ENCODE measurements at regions not wholly inside any gene's neighbourhood (a gene's known extent, or its start where the extent isn't known, plus 50 kb on each side); places are given as distances from the start of the nearest gene placed in this dataset.

DNA sequence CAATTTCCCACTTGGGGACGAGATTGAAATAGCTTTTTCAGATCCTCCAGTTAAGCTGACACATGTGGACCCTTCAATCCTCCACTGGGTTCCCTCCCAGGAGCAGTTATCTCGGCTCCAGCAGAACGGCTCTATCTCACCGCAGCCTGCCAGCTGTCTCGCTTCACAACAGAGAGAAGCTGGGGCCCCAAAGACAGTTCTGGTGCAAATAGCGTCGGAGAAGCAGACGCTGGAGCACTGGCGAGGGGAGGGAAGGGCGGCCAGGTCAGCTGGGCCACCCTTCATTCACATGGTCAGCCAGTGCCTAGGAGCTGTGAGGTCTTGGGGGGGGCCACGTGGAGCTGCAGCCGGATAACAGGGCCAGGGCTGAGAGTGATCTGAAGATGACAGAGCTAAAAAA, 141.3 kb upstream of the SDK2 start:
- no peak for DNase-seq (ENCODE audit: low spot score)

DNA sequence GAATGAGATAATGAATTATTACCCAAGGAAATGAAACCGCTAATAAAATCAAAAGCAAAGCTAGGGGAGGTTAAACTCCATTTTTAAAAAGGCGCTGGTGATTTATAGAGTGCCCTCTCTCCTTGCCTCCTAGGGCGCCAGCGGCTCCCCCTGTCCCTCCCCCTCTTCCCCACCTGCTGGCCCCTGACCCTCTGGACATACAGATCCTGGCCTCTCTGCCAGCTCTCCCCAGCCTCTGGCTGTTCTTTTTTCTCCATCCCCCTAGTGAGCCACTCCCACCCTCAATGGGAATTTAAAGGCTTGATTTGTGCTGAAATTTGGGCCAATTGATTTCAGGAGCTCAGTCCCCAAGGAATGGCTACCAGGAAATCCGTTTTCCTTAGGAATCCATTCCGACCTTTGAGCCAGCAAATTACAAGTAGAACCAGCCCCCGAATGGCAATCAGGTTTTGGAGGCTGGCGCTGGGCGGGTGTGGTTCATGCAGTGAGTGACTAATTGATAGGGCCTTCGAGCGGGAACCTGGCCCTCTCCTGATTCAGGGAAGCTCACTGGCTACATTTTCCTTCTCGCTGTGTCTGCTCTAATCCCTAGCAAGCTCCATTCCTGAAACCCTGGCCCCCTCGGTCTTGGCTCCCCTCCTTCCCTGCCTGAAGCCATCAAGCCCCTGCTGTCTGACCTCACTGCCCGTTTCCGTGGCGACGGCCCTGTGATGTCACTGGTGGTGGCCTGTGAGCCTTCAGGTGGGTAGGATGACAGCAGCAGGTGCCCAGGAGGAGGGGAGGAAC, 141.9 kb upstream of the SDK2 start:
- no peak for DNase-seq (ENCODE audit: low spot score)

DNA sequence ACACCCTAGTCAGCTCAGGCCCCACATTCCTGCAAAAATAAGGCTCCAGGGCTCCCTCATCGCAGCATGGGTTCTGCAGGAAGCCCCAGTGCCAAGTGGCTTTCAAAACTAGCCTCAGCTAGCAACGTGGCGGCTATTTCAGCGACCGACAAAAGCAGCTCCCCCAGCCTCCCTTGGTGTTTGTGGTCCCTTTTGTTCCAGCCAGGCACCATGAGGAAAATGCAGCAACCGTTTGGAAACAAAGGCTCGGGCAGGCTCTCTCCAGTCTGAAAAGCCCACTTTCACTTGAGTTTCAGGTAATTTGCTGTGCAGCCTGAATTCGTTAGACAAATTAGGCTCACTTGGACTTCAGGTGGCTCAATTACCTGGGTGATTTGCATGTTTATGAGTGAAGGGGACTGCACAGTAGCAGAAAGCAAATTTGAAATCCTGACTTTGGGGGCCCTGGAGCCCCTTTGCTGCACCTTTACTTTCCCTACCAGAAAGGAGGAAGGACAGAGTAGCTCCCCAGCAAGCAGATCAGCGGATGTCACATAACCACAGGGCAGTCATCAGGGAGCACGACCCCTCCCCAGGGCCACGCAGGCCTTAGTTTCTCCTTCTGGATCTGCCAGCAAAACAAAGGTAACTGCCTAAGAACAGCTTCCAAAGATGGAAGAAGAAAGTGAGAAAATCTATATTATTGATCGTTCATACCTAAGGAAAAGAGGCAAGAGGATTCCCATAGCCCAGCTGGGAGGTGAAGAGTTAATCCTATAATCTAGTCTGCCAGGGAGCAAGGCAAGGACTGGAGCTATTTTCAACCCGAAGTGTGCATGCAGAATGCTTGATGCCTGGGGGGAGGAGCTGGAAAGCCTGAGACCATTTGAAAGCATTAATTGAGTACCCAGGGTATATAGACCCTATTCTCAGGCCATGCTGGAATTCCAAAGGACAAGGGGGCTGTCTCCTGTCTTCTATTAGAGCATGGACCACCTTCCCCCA, 143.1 kb upstream of the SDK2 start:
- no peak for DNase-seq (ENCODE audit: low spot score)

DNA sequence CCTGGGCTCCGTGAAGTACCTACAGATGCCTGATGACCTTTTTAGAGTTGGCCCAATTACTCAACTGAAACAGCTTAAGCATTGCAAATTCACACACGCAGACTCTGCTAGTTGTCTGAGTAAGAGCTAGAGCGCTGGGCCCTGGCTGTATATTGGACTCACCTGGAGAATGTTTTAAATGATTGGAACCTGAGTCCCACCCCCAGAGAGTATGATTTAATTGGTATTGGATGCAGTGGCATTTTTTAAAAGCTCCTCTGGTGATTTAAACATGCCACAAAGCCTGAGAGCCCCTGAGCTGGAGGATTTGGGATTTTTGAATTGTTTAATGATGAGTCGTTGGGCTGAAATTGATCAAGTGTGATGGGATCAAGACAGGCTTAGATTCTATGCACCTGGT, 143.9 kb upstream of the SDK2 start:
- DNase-seq (ENCODE audit: low spot score) = no peak

DNA sequence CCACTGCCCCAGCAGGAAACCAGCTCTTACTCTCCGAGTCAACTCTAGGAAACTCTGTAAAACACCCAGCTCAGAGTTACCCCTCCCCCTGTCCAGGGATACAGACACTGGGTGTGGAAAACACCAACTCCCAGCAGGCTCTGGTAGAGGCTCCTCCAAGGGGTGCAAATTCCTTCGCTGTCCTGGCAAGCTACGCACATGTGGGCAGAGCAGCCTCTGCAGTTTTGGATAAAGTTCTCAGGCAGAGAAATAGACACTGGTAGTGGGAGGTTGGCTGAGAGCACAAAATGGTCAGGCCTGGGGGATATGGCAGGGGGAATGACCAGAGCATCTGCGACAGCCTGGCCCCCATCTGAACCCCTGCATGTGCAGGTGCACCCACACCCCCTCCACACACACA, 146.9 kb upstream of the SDK2 start:
- DNase-seq (ENCODE audit: low spot score) = no peak

DNA sequence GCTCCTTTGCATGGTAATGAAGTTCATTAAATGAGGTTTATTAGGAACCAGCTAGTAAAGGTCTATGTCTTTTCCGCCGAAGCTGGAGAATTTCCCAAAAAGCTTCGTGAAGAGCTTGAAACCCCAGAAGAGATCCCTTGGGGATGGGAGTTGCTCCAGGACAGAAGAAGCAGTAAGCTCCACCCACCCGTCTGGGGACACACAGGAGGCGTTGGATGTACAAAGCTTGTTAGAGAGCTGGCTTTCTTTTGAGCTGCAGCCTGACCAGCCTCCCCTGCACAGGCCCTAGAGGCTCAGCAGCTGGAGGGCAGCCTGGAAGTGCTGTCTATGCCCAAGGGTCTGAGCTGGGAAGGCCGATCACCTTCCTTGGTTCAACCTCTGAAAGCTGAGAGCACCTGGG, 147.4 kb upstream of the SDK2 start:
- DNase-seq (ENCODE audit: low spot score) = no peak

DNA sequence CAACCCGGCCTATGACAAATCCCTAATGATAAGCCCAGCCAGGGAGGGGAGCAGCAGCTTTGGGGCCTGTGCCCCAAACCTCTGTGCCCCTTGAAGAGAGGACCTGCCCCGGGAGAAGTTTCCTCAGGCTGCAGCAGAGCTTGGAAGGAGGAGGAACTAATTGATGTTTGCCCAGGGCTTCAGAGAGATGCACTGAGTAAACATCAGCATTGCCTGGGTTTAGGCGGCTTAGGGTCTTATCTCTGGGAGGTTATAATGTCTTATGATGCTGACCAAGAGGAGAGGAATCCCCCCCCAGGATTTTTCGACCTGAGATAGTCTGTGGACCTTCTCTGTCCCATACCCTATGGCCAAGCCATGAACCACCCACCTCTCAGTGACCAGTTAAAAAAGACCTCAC, 148.7 kb upstream of the SDK2 start:
- DNase-seq (ENCODE audit: low spot score) = no peak

DNA sequence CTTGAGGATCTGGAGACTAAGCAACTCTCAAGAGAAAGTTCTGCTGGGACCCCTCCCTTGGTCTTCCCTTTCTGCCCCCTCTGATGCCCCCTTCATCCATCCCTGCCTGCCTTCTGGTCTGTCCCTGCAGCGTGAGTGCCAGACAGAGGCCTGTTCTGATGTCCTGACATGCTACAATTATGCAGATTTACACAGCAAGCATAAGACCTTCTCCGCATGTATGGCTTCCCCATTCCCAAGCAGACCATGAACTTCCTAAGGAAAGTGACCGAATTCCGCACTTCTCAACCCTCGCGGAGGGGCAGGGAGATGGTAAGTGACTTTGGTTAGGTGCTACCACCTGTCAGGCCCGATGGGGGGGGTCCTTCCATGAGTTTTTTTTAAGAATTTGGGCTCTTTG, 150.1 kb upstream of the SDK2 start:
- no peak for DNase-seq (ENCODE audit: low spot score)

DNA sequence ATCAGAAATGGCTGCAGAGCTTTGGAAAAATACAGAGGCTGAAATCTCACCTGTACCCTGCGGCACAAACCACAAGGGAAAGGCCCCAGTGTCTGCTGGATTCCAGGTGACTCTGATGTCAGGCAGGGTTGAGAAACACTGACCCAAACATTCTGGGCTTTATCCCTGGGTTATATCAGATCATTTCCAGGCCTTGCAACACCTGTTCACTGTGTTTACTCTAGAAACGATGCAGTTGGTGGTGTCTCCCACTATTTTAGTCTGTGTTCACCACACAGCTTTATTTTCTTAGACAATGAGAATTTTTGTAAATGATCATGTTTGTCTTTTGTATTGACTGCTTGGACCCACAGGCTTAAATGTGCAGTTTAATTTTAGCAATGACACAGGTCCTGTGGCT, 151.5 kb upstream of the SDK2 start:
- no peak for DNase-seq (ENCODE audit: low spot score)

DNA sequence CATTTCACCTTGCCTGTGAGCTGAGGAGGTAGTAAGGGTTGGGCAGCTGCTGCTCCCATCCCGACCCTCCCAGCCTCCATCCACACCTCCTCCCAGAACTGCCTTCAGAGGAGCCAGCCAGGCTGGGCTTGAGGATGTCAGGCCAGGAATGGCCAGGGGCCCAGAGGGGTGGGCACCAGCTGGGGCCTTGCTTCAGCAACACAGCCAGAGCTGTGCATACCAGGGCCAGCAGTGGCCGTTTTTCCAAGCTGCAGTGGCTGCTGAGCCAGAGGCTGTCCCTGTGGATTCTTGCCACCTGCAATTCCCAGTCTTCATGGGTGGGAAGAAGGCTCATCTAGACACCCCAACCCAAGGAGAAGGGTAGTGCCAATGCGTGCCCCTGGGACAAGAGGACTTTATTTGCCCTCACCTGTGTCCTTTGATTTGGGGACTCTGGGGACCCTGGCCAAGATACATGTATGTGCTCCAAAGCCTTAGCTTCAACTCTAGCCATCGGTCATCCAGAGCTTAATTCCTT, 153.4 kb upstream of the SDK2 start:
- DNase-seq (ENCODE audit: low spot score) = no peak

DNA sequence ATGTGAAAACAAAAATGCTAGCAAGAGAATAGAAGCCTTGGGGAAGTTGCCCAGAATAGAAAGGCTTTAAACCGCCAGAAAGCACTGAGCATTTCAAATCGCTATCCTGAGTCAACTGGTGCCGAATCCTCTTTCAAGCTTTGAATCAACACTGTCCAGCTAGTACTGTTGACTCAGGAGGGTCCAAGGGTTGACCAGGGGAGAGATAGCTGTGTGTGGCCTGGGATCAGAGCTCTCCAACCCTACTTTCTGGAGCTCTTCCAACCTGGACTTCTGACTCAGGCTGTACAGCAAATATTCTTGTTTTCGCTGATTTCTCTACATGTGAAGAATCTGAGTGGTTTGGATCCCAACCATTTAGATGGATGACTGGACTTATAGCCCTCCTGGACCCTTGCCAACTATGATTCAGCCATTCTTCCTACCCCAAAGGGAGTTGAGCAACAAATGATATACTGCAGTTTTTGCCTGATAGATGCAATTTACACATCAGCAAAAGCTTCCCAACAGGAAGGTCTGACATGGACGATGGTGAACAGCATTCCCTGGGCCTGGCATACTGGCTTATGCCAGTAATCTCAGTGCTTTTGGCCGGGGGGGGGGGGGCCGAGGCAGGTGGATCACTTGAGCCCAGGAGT, 154.0 kb upstream of the SDK2 start:
- DNase-seq (ENCODE audit: low spot score) = no peak

DNA sequence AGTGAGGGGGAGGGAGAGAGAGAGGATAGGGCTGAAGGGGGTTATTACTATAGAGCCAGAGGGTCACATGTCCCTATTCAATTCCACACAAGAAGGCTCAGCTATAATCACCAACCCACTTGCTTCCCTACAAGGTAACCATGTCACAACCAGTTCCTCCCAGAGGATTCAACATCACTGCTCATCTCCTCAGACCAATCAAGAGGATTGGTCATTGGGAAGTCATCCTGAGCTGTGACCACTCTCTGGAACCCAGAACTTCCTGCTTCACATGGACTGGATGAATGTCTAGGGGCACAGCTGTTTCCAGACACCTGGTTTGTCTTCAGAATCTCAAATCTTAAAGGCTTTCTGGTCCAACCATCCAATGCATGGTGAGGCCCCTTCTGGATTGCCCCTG, 154.9 kb upstream of the SDK2 start:
- DNase-seq (ENCODE audit: low spot score) = no peak

DNA sequence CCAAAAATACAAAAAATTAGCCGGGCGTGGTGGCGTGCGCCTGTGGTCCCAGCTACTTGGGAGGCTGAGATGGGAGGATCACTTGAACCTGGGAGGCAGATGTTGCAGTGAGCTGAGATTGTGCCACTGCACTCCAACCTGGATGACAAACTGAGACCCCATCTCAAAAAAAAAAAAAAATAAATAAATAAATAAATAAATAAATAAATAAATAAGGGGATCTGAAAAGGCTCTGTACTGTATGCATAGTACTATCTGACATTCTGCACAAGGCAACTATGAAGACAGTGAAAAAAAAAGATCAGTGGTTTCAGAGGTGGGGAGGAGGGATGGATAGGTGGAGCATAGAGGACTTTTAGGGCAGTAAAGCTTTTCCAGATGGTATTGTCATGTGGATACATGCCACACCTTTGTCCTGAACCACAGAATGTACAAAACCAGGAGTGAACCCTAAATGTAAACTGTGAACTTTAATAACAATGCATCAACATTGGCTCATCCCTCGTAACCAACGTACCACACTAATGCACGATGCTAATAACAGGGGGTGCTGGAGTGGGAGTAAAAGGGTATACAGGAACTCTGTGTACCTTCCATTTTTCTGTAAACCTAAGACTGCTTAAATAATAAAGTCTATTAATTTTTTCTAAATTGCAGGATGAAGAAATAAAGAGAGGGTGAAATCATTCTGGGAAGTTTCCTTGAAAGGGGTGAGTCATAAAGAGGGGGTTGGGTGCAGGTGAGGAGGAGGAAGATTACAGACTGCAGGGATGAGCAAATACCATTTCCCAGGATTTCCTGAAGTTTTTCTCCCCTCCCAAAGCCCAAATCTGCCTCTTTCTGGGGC, 155.8 kb upstream of the SDK2 start:
- no peak for DNase-seq (ENCODE audit: low spot score)

DNA sequence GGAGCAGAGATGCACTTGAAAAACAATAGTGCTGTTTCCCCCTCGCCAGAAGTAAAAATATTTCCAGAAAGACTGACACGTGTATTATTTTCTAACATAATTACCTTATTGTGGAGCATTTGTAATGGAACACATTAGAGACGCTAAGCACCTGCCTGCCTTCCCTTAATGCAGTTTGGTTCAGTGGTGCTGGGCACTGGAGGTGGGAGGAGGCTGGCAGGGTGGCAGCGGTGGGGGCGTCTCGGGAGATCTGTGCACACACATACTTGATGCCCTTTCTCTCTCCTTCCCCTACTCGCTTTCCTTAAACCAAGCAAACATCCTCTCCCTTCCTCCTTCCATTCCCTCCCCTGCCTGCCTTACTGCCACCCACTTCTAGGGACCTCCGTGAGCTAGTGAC, 156.6 kb upstream of the SDK2 start:
- no peak for DNase-seq (ENCODE audit: low spot score)

DNA sequence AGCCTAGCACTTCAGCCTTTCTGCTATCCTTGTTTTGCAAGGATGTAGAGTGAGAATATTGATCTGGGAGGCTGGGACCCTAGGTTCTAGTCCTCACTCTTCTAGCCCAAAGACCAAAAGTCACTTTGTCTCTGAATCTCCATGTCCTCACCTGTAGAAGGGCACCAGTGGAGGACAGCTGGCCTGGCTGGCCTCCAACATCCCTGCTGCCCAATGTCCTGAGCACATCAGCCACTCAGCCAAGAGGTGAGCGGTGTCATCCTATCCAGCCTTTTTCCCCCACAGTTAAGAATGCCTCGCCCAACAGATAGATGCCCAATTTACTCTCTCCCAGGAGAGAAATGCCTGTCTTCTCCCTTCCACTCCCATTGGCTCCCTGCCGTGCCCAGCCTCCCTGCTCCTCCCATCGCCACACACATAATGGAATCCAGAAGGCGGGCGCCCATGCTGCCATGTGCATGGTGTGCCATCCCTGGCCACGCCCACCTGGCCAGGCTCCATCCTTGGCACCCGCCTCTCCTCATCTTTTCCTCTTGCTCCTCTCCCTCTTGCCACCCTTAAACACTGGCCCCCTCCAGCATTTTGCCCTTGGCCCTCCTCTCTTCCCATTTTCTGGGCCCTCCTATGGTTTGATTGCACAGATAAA, 157.3 kb upstream of the SDK2 start:
- no peak for DNase-seq (ENCODE audit: low spot score)

DNA sequence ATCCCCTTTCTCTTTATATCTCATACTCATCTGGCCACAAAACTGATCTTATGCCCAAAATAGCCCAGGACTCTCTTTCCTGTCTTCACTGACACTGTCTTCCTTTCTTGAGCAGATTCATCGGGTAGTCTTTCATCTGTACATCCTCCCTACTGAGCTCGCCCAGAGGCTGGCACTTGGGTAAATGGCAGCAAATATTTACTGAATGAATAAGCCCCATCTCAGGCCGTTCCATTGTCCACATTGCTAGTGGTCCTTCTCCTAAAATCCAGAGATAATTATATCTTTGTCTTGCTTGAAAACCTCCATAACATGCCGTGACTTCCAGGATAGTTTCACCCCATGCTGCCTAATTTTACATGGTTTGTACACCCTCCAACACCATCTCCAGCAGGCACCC, 158.1 kb upstream of the SDK2 start:
- no peak for DNase-seq (ENCODE audit: low spot score)

DNA sequence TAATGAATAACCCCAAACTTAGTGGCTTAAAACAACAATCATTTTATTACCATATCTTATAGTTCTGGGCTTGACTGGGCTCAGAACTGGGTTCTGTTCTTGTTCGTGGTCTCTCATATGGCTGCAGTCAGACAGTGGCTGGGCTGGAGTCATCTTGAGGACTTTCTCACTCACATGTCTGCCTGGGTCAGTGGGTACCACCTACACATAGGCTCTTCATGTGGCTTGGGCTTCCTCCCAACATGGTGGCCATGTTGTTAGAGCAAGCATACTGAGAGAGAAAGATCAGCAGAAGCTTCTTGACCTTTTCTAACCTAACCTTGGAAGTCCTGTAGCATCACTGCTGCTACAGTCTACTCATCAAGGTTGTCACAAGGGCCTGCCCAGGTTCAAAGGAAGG, 158.6 kb upstream of the SDK2 start:
- DNase-seq (ENCODE audit: low spot score) = no peak

DNA sequence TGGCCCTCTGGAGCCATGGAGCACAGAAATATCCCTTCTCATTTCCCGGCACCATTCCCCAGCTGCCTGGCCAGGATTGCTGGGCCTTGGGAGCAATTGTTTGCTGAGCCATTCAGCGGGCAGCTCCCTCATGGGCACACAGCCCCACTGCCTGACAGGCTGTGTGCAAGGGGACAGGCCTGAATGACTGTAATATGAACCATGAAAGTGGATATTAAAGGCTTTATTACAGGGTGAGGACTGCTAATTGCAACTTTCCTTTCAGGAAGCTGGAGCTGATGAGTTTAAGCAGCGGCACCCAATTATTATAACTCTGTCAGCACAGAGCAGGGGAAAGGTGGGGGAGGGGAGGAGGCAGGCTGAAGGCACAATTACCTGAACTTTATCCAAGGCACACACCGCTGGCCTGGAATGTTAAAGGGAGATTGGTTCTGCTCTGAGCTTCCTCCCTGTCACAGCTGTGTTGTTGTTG, 159.8 kb upstream of the SDK2 start:
- DNase-seq (ENCODE audit: low spot score) = no peak

DNA sequence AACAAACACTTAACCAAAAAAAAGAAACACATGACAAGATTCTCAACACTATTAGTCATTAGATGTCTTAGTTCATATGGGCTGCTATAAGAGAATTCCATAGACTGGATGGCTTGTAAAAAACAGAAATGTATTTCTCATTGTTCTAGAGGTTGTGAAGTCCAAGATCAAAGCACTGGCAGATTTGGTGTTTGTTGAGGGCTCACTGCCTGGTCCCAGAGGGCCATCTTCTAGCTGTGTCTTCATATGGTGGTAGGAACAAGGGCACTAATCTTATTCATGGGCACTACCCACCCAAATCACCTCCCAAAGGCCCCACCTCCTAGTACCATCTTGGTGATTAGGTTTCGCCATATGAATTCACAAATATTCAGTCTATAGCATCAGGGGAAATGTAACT, 162.5 kb upstream of the SDK2 start:
- DNase-seq (ENCODE audit: low spot score) = no peak

DNA sequence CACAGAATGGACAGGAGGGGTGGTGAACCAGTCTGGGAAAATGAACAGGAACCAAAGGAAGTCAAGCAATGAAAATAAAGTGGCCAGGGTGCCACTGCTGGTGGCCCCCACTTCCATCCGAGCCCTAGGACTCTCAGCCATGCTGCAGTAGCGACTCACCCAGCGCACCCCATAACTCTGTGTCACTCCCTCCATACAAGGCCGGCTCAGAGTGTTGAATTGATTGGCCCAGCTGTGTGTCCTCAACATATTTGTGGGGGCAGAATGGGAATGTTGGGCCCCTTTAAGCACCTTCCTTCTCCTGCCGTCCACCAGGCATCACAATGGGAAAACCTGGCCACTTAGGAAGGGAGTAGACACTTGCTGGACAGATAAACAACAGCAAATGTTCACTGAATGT, 169.0 kb upstream of the SDK2 start:
- DNase-seq (ENCODE audit: low spot score) = no peak

DNA sequence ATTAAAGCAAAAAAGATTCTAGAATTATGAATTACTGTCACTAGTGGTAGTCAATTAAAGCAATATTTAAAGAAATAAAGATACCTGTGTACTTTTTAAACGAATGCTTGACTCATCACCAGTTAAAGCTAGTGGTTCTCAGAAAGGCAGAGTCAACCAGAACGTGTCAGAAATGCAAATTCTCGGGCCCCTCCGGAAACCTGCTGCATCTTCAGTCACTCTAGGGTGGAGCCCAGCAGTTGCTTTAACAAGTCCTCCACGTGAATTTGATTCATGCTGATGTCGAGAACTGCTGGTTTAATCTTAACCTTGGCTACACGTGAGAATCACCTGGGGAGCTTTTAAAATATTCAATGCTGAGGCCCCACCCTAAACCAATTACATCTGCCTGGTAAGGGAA, 169.8 kb upstream of the SDK2 start:
- DNase-seq (ENCODE audit: low spot score) = no peak
